B cell (primary cell): ENCODE measurements at regions not wholly inside any gene's neighbourhood (a gene's known extent, or its start where the extent isn't known, plus 50 kb on each side); places are given as distances from the start of the nearest gene placed in this dataset.

Source experiments
- ATAC-seq: fragments of 200-7000 bp; cut with Tn5 transposase; one replicate; pipeline ENCODE4 v1.10.0; 2021; ENCODE audit warnings: low read depth, mild to moderate bottlenecking, moderate number of reproducible peaks, moderate library complexity
- CTCF ChIA-PET: fragments of 350-600 bp; sonication (Branson Sonifier 250); formaldehyde crosslinking; loops from one replicate; lab custom pipeline; 2021; ENCODE audit warnings: antibody characterized with exemption, inconsistent platforms; lab: Charles Lee
- POLR2A ChIA-PET: fragments of 350-600 bp; sonication (Branson Sonifier 250); formaldehyde crosslinking; loops from one replicate; lab custom pipeline; 2021; ENCODE audit warnings: antibody characterized with exemption; lab: Charles Lee
- DNase-seq: peaks from one replicate; pipeline ENCODE4 v3.0.0; 2013
- H2AFZ ChIP-seq: 2 replicates; pipeline ENCODE4 v1.6.1; 2012; ENCODE audit warnings: mild to moderate bottlenecking, low read depth, low read length; ENCODE audit not compliant: insufficient read depth, poor library complexity, severe bottlenecking
- H3K27ac ChIP-seq, 2 donors: 1 replicate in 1 of 2; 2 replicates in 1 of 2; pipeline ENCODE4 v1.5.1; 2012 to 2013; ENCODE audit warnings: low read length in 2 of 2, mild to moderate bottlenecking in 2 of 2, moderate library complexity in 1 of 2
- H3K27me3 ChIP-seq, 4 experiments: fragments of 200-600 bp in 1 of 4; sonication (generic) in 1 of 4; replicated peaks in 1 of 4; 1 replicate in 2 of 4; 2 replicates in 2 of 4; pipeline versions ENCODE4 v1.6.1 to v1.7.0; 2013 to 2016; ENCODE audit warnings: low read length in 3 of 4, mild to moderate bottlenecking in 2 of 4, mixed read lengths in 1 of 4, moderate library complexity in 1 of 4; ENCODE audit not compliant: insufficient read depth in 4 of 4, control insufficient read depth in 3 of 4; ENCODE audit errors: control extremely low read depth in 1 of 4
- H3K36me3 ChIP-seq, 2 experiments: replicated peaks in 1 of 2; 1 replicate in 1 of 2; 2 replicates in 1 of 2; pipeline versions ENCODE4 v1.6.1 to v1.7.1; 2013; ENCODE audit warnings: low read length in 1 of 2; ENCODE audit not compliant: insufficient read depth in 2 of 2, control insufficient read depth in 1 of 2; ENCODE audit errors: control extremely low read depth in 1 of 2, extremely low read depth in 1 of 2
- H3K4me1 ChIP-seq, 2 donors: fragments of 200-600 bp in 1 of 2; sonication (generic) in 1 of 2; 1 replicate in 1 of 2; 2 replicates in 1 of 2; pipeline versions ENCODE4 v1.5.1 to v1.6.1; 2013 to 2017; ENCODE audit warnings: low read length in 2 of 2; ENCODE audit not compliant: control insufficient read depth in 2 of 2, insufficient read depth in 2 of 2
- H3K4me2 ChIP-seq: replicated peaks from 2 replicates; pipeline ENCODE3; 2012; ENCODE audit warnings: mild to moderate bottlenecking, low read depth, low read length; ENCODE audit not compliant: poor library complexity, severe bottlenecking
- H3K4me3 ChIP-seq, 5 experiments: fragments of 200-600 bp in 1 of 5; sonication (generic) in 1 of 5; 1 replicate in 3 of 5; 2 replicates in 2 of 5; pipeline versions ENCODE4 v1.5.1 to v1.7.0; 2011 to 2016; ENCODE audit warnings: low read length in 4 of 5, mild to moderate bottlenecking in 4 of 5, low read depth in 2 of 5, control low read depth in 1 of 5, moderate library complexity in 1 of 5; ENCODE audit not compliant: insufficient read depth in 1 of 5; ENCODE audit errors: control extremely low read depth in 1 of 5, extremely low read depth in 1 of 5
- H3K79me2 ChIP-seq: fragments of 200-600 bp; sonication (generic); one replicate; pipeline ENCODE4 v1.6.0; 2016; ENCODE audit warnings: low read length; ENCODE audit not compliant: control insufficient read depth, insufficient read depth
- H3K9ac ChIP-seq: fragments of 200-600 bp; sonication (generic); 2 replicates; pipeline ENCODE4 v1.6.1; 2017; ENCODE audit warnings: mild to moderate bottlenecking, low read length, moderate library complexity
- H3K9me3 ChIP-seq, 3 donors: one replicate each; pipeline versions ENCODE4 v1.6.1 to v1.7.1; 2013; ENCODE audit warnings: low read length in 2 of 3; ENCODE audit not compliant: control insufficient read depth in 2 of 3, insufficient read depth in 1 of 3; ENCODE audit errors: control extremely low read depth in 1 of 3
- H4K20me1 ChIP-seq: 2 replicates; pipeline ENCODE4 v1.6.0; 2012; ENCODE audit warnings: mild to moderate bottlenecking, low read length; ENCODE audit not compliant: insufficient read depth, control insufficient read depth, poor library complexity, severe bottlenecking
- H3K27ac Mint-ChIP-seq: one replicate; pipeline ENCODE4 v1.8.0; 2021; ENCODE audit warnings: mixed read lengths
- H3K27me3 Mint-ChIP-seq: one replicate; pipeline ENCODE4 v1.8.0; 2021; ENCODE audit warnings: mixed read lengths
- H3K4me1 Mint-ChIP-seq: one replicate; pipeline ENCODE4 v1.8.0; 2021; ENCODE audit warnings: mixed read lengths
- H3K4me3 Mint-ChIP-seq: one replicate; pipeline ENCODE4 v1.8.0; 2021; ENCODE audit warnings: mixed read lengths
- H3K9me3 Mint-ChIP-seq: one replicate; pipeline ENCODE4 v1.8.0; 2022; ENCODE audit warnings: mixed read lengths; ENCODE audit not compliant: insufficient read depth
- EZH2 ChIP-seq: IDR thresholded peaks from 2 replicates; pipeline ENCODE4 v1.6.1; 2012; ENCODE audit warnings: borderline replicate concordance, low read depth, mild to moderate bottlenecking, moderate library complexity, low read length; ENCODE audit not compliant: insufficient read depth, poor library complexity, severe bottlenecking
- WGBS: methylation state at CpG from one replicate; pipeline ENCODE4 v1.1.5; 2013; ENCODE audit warnings: missing lambda C conversion rate; ENCODE audit not compliant: insufficient coverage; 5-methylcytosine and 5-hydroxymethylcytosine counted together
- intact Hi-C: fragments of 100-400 bp; cut with micrococcal nuclease; formaldehyde crosslinking; loops from one replicate; pipeline ENCODE4 v1.10.0; 2022
- TF ChIP-seq, protein P1 (sequence below): fragments of 200-600 bp; IDR thresholded peaks from one replicate; pipeline ENCODE4 v1.8.0; 2022; ENCODE audit warnings: antibody characterized with exemption, mild to moderate bottlenecking

DNA sequence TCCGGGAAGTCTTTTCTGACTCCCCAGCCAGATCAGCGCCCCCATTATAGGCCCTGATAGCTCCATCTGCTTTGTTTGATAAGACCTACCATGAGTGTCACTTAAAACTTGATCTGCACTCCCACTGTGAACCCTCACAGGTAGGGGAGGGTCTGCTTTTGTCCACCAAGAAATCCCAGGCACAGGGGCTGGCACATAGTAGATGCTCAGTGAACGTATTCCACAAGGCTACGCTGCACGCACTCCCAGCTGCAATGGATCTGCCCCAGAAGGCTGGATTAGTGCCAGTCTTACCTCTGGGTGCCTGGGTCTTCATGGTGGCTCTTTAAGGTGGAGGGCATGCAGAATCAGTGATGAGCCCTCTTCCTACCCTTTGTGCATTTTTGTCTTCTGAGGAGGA, 447.1 kb downstream of the PTPRU start:
- no peaks in the 10 kb centered on the region for H3K36me3 ChIP-seq
- Mint-ChIP-seq H3K4me3 (no peak overlapping the region), H3K4me1 (peaks cover 3% of the 10 kb centered on the region), H3K27me3 (peaks cover 11% of the 10 kb centered on the region), H3K27ac (no peak overlapping the region), H3K9me3 (no peaks in the 10 kb centered on the region)
- 100% methylated on average over 5 of the region's 5 CpGs for WGBS
- H3K9ac ChIP-seq: no peak overlapping the region
- DNase-seq (no peak), ATAC-seq (no peak)
- POLR2A ChIA-PET: no interaction called here
- no peak overlapping the region for H3K27ac ChIP-seq
- CTCF ChIA-PET: no interaction called here
- intact Hi-C loops: no loop called here
- no peaks in the 10 kb centered on the region for H3K9me3 ChIP-seq
- no peak overlapping the region for H3K4me3 ChIP-seq
- H3K4me1 ChIP-seq: peaks cover 0 to 1% of the 10 kb centered on the region in 2 donors
- no peaks in the 10 kb centered on the region for H3K79me2 ChIP-seq
- no peak overlapping the region for H2AFZ ChIP-seq
- peaks cover 0 to under 1% (median 0%) of the 10 kb centered on the region in 4 experiments for H3K27me3 ChIP-seq
- TF ChIP-seq EZH2: no peak
- TF ChIP-seq, protein P1, sequence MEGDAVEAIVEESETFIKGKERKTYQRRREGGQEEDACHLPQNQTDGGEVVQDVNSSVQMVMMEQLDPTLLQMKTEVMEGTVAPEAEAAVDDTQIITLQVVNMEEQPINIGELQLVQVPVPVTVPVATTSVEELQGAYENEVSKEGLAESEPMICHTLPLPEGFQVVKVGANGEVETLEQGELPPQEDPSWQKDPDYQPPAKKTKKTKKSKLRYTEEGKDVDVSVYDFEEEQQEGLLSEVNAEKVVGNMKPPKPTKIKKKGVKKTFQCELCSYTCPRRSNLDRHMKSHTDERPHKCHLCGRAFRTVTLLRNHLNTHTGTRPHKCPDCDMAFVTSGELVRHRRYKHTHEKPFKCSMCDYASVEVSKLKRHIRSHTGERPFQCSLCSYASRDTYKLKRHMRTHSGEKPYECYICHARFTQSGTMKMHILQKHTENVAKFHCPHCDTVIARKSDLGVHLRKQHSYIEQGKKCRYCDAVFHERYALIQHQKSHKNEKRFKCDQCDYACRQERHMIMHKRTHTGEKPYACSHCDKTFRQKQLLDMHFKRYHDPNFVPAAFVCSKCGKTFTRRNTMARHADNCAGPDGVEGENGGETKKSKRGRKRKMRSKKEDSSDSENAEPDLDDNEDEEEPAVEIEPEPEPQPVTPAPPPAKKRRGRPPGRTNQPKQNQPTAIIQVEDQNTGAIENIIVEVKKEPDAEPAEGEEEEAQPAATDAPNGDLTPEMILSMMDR: no peak
- H3K4me2 ChIP-seq: no peak overlapping the region
- no peaks in the 10 kb centered on the region for H4K20me1 ChIP-seq

DNA sequence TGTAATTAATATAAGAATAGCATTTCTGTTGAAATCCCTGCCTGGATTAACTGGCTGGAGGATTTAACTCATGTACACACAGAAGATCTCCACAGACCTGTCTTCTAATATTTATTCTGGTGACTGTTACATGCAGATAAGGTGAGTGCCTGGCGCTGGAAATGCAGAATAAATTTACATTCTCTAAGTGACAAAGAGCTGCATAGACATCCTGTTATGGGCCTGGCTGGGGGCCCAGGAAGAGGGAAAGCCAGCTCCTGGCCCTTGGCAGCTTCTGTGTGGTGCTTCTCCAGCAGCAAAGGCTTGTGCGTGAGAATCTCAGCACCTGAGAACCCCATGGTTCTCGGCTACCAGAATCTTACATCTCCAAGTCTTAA, 446.6 kb downstream of the PTPRU start:
- Histone ChIP-seq H3K4me1 (no peaks in the 10 kb centered on the region), H3K79me2 (no peaks in the 10 kb centered on the region), H3K4me2 (no peak overlapping the region), H3K4me3 (no peak overlapping the region), H2AFZ (no peak overlapping the region), H3K9ac (no peak overlapping the region), H3K36me3 (no peaks in the 10 kb centered on the region), H3K27ac (no peak overlapping the region), H4K20me1 (no peaks in the 10 kb centered on the region), H3K27me3 (no peaks in the 10 kb centered on the region), H3K9me3 (no peaks in the 10 kb centered on the region)
- DNase-seq (no peak), ATAC-seq (no peak)
- CTCF ChIA-PET: no interaction called here
- H3K27me3 Mint-ChIP-seq: peaks cover 6% of the 10 kb centered on the region
- intact Hi-C loops: no loop called here
- POLR2A ChIA-PET: no interaction called here
- no peaks in the 10 kb centered on the region for H3K4me1 Mint-ChIP-seq
- TF ChIP-seq, protein P1: no peak
- no peak for TF ChIP-seq EZH2
- H3K4me3 Mint-ChIP-seq: no peak overlapping the region
- H3K9me3 Mint-ChIP-seq: no peaks in the 10 kb centered on the region
- H3K27ac Mint-ChIP-seq: no peak overlapping the region
- WGBS: 0% methylated on average over 1 of the region's 3 CpGs
